Neural crest cell (in vitro differentiated cells): ENCODE measurements at regions not wholly inside any gene's neighbourhood (a gene's known extent, or its start where the extent isn't known, plus 50 kb on each side); places are given as distances from the start of the nearest gene placed in this dataset.

ENCODE experiments used
- DNase-seq: peaks from one replicate; pipeline ENCODE4 v3.0.0; 2021; ENCODE audit warnings: low read depth, mixed read lengths, low spot score
- H3K27ac Mint-ChIP-seq: one replicate; pipeline ENCODE4 v1.8.0; 2021; ENCODE audit warnings: mild to moderate bottlenecking, mixed read lengths; ENCODE audit not compliant: unreplicated experiment
- H3K27me3 Mint-ChIP-seq: 2 replicates; pipeline ENCODE4 v1.8.0; 2021; ENCODE audit warnings: low read depth, mild to moderate bottlenecking, mixed read lengths
- H3K36me3 Mint-ChIP-seq: 2 replicates; pipeline ENCODE4 v1.8.0; 2021; ENCODE audit warnings: low read depth, mild to moderate bottlenecking, mixed read lengths
- H3K4me1 Mint-ChIP-seq: 2 replicates; pipeline ENCODE4 v1.8.0; 2021; ENCODE audit warnings: mixed read lengths
- H3K4me3 Mint-ChIP-seq: one replicate; pipeline ENCODE4 v1.8.0; 2021; ENCODE audit warnings: mild to moderate bottlenecking, mixed read lengths
- H3K9me3 Mint-ChIP-seq: 2 replicates; pipeline ENCODE4 v1.8.0; 2021; ENCODE audit warnings: mixed read lengths
- TF ChIP-seq, protein P1 (sequence below): fragments of 200-600 bp; sonication (generic); conservative IDR thresholded peaks from 2 replicates; pipeline ENCODE4 v1.5.0; 2021; ENCODE audit warnings: antibody characterized with exemption, mild to moderate bottlenecking

DNA sequence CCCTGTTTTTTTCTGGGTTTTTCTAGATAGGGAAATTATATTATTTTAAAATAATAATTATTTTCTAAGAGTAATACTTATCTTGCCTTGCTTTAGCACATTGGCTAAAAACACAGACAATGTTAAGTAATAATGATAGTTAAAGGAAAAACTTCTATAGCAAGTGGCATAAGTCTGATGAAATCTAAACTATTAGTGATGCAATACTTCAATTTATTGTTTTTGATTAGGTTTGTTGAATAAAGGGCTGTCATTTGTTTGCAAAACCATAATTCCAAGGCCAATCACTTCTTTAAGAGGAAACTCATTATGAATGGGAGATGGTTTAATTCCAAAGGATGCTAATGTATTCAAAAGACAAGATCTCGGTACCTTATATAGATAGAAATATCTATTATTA lies 293.8 kb upstream of the FBXL7 start:
- no peaks in the 10 kb centered on the region for H3K27me3 Mint-ChIP-seq

DNA sequence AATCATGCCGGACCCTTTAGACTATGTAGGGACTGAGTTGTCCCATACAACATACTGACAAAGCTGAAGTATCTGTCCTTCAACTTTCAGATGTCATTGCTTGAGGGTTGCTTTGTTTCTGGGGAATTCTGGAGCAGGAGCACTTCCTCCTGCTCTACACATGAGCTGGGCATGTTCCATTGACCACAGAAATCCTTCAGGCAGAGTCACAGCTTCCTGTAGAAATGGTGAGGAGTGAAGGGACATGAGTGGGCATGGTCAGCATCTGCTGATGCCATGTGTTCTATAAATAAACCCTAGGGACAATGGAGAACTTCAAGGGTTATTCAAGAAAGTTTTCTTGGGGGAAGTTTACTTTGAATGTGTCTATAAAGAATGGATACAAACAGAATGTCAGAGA lies 296.6 kb upstream of the FBXL7 start:
- TF ChIP-seq, protein P1, sequence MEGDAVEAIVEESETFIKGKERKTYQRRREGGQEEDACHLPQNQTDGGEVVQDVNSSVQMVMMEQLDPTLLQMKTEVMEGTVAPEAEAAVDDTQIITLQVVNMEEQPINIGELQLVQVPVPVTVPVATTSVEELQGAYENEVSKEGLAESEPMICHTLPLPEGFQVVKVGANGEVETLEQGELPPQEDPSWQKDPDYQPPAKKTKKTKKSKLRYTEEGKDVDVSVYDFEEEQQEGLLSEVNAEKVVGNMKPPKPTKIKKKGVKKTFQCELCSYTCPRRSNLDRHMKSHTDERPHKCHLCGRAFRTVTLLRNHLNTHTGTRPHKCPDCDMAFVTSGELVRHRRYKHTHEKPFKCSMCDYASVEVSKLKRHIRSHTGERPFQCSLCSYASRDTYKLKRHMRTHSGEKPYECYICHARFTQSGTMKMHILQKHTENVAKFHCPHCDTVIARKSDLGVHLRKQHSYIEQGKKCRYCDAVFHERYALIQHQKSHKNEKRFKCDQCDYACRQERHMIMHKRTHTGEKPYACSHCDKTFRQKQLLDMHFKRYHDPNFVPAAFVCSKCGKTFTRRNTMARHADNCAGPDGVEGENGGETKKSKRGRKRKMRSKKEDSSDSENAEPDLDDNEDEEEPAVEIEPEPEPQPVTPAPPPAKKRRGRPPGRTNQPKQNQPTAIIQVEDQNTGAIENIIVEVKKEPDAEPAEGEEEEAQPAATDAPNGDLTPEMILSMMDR, result no peak
- DNase-seq, result no peak
- Mint-ChIP-seq H3K36me3 (no peaks in the 10 kb centered on the region), H3K4me3 (no peak overlapping the region), H3K27me3 (no peaks in the 10 kb centered on the region), H3K9me3 (peaks cover 7% of the 10 kb centered on the region), H3K4me1 (no peaks in the 10 kb centered on the region), H3K27ac (no peak overlapping the region)

More for the DNA sequence above, 293.8 kb upstream of the FBXL7 start:
- Mint-ChIP-seq H3K27ac (no peak overlapping the region), H3K9me3 (peaks cover 3% of the 10 kb centered on the region), H3K4me1 (no peaks in the 10 kb centered on the region), H3K36me3 (no peaks in the 10 kb centered on the region), H3K4me3 (no peak overlapping the region)
- DNase-seq, result no peak
- TF ChIP-seq, protein P1, result no peak

DNA sequence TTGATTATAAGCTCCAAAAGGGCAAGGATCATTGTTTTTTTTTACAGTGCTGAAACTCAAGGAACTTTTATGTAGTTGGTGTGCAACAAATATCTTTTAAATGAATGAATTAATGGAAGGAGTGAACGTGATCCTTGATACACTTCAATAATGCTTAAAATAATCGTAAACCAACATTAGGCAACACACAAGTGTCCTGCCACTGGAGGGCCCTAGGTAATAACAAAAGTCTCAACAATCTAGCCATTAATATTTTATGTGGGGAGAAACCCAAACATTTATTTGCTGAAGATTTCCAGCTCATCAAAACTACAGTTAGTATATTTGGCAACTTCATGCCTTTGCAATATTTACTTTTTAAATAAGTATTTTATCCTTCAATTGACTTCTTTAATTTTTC lies 309.0 kb upstream of the FBXL7 start:
- Mint-ChIP-seq H3K4me1 (no peaks in the 10 kb centered on the region), H3K9me3 (peaks cover 3% of the 10 kb centered on the region), H3K27me3 (no peaks in the 10 kb centered on the region), H3K27ac (no peak overlapping the region), H3K36me3 (no peaks in the 10 kb centered on the region), H3K4me3 (no peak overlapping the region)
- TF ChIP-seq, protein P1, result no peak
- DNase-seq, result no peak

DNA sequence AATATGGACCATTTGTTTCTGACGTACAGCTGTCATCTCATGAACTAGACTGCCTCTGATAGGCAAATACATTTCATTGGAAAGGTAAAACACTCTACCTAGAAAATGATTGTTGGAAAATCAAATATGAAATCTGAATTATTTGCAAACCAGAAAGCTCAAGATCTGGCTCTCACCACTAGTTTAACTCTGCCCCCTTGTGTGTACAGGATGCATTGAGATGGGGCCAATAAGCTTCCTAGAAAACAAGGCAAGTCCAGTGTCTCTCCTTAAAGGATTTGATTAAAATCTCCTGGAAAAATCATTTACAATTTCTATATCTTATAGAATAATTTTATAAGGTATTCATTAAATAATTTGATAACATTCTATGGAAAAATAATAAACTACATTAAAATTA lies 311.9 kb upstream of the ANKH start:
- DNase-seq, result no peak
- H3K36me3 Mint-ChIP-seq, result no peaks in the 10 kb centered on the region
- H3K27ac Mint-ChIP-seq, result no peak overlapping the region
- H3K4me3 Mint-ChIP-seq, result no peak overlapping the region
- TF ChIP-seq, protein P1, result peak; percentile 35
- H3K9me3 Mint-ChIP-seq, result peaks cover 2% of the 10 kb centered on the region
- H3K27me3 Mint-ChIP-seq, result no peaks in the 10 kb centered on the region
- no peaks in the 10 kb centered on the region for H3K4me1 Mint-ChIP-seq

DNA sequence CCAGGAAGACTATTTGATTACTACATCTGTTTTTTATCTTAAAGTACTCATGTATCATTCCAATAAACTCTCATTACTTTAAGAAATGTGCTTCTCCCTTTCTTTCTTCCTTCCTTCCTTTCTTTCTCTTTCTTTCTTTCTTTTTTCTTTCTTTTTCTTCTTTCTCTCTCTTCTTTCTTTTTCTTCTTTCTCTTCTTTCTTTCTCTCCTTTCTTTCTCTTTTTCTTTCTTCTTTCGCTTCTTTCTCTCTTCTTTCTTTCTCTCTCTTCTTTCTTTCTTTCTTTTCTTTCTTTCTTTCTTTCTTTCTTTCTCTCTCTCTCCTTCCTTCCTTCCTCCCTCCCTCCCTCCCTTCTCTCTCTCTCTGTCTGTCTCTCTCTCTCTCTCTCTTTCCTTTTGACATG lies 298.6 kb upstream of the ANKH start:
- DNase-seq, result no peak
- Mint-ChIP-seq H3K36me3 (peaks cover 2% of the 10 kb centered on the region), H3K27me3 (no peaks in the 10 kb centered on the region), H3K4me1 (no peaks in the 10 kb centered on the region), H3K27ac (no peak overlapping the region), H3K9me3 (peaks cover 10% of the 10 kb centered on the region), H3K4me3 (no peak overlapping the region)
- TF ChIP-seq, protein P1, result no peak

DNA sequence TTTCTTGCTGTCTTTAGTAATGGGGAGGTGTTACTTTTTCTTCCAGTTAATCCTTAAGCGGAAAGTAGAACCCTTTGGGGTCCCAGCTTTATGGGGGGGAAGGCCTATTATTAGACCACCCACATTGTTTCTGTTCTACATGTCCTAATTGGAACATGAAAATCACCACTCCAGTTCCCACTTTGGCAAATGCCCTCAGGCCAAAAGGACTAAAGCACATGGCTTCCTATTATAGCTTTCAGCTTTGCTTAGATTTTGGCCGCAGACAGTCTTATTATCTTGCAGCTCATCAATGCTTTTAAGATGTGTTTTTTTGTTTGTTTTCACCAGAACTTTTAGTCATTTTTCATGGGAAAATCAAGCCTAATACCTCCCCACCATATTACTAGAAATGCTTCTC lies 296.8 kb upstream of the ANKH start:
- peaks cover 11% of the 10 kb centered on the region for H3K9me3 Mint-ChIP-seq
- H3K36me3 Mint-ChIP-seq, result no peaks in the 10 kb centered on the region
- no peaks in the 10 kb centered on the region for H3K27me3 Mint-ChIP-seq
- H3K4me3 Mint-ChIP-seq, result no peak overlapping the region
- no peak for DNase-seq
- H3K27ac Mint-ChIP-seq, result no peak overlapping the region
- no peaks in the 10 kb centered on the region for H3K4me1 Mint-ChIP-seq
- TF ChIP-seq, protein P1, result no peak
